HG02981 (cell line): ENCODE measurements at regions not wholly inside any gene's neighbourhood (a gene's known extent, or its start where the extent isn't known, plus 50 kb on each side); places are given as distances from the start of the nearest gene placed in this dataset.
"Not testable (repeated sequence)": the region's sequence is repeated elsewhere in the genome, so short reads cannot be mapped to it uniquely, and the experiment has no call there.

Experiments used
- ATAC-seq: cut with Tn5 transposase; IDR thresholded peaks from one replicate; pipeline ENCODE4 v1.9.1; 2021; ENCODE audit warnings: mild to moderate bottlenecking, moderate library complexity; ENCODE audit not compliant: unreplicated experiment

DNA sequence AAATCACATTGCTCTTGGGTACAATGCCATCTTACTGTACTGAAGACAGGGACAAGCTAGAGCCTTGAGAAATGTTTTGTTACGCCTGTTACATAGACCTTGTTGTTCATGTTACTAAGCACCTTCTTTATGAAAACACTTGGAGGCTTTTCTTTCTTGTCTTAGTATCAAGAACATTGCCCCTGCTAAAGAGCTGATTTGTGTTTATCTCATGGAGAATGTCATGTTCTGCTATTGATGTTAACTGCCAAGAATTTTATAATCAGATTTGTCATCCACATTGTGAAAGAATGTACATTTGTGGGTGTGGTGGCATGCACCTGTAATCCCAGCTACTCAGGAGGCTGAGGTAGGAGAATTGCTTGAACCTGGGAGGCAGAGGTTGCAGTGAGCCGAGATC is 431.3 kb upstream of the MDFIC2 start:
- ATAC-seq: no peak

DNA sequence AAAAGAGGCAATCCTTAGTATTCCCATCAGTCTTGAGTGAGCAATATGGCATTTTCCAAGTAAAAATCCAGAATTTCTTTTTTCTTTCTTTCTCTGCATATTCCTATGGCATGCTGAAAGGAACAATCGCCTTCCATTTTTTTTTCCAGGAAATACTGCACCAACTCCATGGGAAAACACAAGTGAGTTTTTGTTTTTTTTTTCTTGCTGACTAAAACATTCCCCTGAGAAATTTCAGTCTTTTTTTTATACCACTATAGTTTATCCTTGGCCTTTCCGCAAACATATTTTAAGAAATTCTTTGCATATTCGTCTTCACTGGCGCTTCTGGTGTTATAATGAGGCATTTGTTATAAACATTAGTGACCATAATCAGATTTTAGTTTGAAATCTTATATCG is 429.6 kb upstream of the MDFIC2 start:
- ATAC-seq: no peak

DNA sequence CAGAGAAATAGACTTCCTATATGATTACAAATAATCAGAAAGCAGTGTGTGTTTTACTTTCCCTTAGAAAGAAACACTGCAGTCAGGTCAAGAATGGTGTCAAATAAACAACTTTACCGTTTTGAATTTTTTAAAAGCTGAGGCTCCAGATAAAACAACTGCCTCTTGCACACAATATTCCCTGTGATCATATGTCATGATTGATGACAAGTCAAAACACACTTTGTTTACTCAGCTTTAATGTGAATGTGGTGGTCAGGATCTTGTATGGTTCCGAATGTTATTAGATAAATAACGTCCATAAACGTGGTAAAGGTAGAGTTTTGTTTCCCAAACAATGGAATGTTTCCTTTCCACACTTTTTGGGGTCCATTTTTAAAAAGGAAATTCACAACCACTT is 428.4 kb upstream of the MDFIC2 start:
- ATAC-seq: no peak

DNA sequence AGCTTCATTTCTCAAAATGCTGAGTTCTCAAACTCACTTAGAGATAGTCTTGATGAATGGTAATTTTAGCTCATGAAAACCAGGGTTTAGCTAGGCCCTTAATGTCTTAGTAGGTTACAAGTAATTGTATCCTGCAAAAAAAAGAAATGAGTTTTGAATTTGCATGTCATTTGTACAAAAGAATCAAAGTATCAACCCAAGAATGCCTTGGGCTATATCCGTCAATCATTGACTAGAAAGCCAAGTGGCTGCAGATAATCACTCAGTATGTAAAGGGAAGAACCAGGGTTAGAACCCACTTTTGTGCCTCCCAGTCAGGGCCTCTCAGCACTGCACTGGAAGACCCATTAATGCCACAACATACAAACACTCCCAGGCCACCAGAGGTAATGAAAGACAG is 427.6 kb upstream of the MDFIC2 start:
- ATAC-seq: no peak

DNA sequence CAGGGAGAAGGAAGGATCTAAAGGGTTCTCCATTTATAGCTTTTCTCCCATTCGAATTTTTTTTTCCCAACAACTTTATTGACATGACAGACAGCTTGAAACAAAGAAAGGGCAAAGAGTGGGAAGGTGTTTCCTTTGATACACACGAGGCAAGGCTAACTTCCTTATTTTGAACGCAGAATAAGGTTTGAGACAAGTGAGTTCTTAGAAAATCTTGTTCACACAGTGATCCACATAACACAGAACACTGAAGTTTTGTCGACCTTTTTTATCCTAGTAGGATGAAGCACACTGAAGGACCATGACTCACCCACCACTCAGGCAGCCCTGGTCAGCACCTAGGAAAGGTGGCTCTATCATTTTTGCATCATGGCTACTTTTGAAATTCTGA is 425.8 kb upstream of the MDFIC2 start:
- no peak for ATAC-seq

DNA sequence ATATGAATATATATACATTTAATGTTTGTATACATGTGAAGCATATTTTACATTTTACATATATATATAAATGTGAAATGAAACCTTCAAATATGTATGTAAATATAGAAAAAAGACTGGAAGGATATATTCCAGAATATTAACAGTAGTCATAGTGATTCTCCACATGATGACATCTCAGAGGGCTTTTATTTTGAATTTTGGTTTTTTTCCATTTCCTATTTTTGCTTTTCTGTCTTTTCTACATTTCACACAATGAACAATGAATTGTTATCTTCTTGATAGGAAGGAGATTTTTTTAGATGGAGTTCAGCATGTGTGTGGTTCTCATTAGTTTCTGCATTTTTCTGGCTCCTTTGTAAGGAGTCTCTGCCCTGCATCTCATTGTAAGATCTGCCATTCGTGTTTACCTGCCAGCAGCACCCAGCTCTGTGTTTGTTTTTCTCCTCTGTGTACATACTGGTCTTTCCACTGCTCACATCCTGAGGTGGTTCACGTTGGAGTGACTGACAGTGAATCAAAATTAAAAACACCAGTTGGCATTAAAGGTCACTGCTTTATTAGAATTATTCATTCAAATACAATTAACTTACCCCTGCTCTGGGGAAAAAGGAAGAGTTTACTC is 425.3 kb upstream of the MDFIC2 start:
- no peak for ATAC-seq

DNA sequence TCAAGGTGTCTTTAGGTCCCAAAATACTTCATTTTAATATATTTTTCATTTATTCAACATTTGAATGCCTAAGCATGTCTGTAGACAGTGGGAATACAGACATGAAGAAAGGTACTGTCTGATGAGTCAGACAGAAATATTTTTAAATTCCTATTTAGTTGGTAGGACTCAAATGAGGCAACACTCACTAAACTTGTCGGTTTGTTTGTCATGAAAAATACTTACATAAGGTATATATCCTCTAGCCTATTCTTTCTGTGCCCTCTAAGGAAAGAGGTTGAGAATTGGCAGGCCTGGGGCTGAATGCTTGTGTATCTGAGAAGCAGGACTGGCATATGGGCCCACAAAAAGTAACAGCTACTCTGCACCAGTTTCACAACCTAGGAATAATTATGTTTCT is 423.6 kb upstream of the MDFIC2 start:
- no peak for ATAC-seq

DNA sequence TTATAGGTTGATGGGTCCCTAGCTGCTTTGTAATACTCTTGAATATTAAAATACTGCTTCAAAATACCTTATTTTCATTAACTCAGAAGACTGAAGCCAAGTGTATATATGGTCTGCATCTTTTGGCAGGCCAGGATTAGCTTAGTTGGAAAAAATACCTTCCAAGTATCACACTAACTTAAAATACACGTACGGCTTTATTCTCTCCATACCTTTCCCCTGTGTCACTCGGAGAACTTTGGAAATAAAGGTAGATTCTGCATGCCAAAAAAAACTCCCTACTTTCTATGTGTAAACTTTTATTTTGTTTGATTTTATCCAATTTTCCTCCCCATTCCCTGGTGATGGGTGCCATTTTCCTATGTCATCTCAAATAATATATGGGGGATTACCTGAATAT is 422.3 kb upstream of the MDFIC2 start:
- no peak for ATAC-seq

DNA sequence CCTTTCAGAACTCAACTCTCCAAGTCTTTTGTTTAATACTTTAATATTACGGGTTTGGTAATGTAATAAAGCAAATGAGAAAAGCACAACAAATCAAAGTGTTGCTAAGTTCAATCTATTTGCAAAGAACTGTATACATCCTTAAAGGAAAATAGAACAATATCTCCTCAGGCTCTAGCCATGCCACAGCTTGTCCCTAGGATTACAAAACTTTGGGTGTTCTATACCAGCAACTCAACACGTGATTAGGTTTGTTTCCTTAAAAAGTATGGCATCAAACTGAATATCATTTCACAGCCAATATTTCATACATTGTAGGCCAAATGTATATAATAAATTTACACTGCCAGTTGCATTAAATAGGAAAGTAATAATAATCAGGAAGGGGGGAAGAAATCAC is 418.6 kb upstream of the MDFIC2 start:
- no peak for ATAC-seq

DNA sequence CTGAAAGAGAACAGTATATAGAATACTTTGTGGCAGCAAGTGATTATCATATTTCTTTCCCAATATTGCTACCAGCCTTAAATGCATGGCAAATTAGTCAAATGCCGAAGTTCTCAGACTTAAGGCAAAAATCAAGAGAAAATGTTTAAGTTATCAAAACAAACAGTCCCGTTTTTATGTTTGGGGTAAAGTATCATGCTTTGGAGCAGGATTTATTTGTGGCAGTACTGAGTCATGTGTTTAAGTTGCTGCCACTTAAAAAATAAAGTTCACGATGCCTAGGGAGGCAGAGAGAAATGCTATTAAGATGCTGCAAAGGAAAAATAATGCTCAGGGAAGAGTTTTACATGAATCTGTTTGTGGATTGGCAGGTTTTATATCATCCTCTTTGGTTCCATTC is 417.4 kb upstream of the MDFIC2 start:
- no peak for ATAC-seq

DNA sequence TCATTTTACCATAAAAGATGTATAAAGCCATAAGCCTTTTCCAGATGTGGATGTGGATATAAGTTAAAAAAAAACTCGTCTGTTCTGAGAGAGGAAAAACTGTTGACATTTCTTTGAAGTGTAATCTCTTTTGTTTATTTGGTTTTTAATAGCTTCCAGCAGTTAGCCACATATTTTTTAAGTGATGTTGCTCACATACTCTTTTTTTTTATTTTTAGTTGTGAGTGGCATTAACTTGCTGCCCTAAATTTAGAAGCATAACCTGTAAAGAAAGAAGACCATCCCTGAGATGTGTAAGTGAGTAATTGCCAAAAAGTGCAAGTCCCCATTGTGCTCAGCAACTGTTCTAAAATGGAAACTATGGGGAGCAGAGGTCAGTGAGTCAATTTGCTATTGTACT is 415.9 kb upstream of the MDFIC2 start:
- no peak for ATAC-seq

DNA sequence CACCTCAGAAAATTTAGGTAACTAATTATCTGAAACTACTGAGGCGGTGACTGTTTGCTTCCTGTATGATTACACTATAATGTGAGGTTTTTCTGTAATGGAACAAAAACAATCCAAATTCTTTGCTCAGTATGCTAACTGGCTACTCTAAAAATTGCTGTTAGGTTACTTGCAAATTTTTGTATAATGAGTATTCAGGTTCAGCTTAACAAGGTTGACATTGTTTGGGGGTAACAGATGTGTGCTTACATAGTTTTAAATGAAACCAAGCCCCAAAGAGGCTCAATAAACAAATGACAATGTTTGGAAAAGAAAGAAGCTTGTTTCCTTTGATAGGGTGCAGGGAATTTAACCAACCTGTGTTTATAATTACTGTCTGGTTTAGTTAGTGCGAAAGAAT is 414.5 kb upstream of the MDFIC2 start:
- no peak for ATAC-seq

DNA sequence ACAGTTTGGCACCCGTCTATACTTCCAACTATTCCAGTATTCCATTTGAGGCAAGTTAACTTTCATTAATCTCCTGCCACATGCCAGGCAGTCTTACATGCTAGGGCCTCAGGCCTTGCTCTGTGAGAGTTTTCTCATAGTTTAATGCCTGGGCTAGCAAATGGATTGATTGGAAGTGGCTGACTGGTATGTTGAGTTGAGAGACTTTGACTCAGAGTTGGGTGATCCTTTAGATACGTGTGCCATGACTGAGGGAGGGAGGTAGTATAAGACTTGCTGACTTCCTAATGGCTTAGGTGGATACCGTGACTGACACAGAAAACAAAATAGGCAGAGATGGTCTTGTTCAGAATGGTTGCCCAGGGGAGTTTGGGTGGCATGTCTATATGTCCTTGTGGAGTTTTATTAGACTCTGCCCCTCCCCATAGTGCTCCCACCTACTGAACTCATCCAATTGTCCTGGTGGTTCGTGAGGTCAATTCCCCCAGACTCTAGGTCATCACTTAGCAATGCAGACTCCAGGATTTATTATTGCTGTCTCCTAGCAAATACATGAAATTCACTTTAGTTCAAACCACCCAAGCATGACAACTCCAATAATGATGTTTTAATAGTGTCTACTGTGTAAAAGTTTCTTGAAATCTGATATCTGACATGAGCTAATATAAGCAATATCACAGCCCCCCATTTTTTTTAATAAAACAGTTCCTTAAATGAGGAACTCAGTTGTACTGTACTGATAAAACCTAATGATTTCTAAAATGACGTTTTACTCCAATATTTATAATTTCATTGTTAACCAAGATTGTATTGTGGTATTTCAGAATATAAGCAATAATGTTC is 413.9 kb upstream of the MDFIC2 start:
- no peak for ATAC-seq

DNA sequence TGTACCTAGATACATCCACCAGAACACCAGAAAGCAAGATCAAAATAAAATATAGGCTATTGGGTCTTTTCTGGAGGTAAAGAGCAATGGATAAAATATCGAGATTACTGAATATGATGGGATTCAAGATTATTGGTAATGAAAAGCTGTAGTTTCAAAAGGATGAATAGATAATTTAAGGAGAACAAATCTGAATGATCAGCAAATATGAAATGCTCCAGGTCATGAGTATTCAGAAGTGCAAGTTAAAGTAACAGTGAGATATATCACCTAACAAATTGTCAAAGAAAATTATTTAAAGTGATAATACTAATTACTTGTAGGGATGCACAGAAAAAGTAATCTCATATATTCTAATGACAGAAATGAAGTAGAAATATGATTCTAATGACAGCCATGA is 409.6 kb upstream of the MDFIC2 start:
- ATAC-seq: no peak

DNA sequence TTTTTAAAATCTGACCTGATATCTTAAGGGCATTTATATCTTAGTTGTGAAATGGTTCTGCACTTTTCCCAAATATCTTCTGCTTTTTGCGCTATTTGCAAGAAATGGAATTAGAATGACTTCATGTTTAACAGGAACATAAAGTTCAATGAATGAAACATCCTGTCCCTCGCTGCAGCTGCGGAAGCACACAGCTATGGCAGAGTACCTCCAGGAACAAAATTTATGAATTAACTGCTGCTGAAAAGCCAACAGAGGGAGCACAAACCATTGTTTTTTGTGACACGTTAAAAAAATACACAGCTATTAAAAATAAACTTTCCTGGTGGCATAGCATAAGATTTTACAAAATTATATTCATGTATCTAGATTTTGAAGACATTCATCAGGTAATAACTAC is 404.4 kb upstream of the MDFIC2 start:
- no peak for ATAC-seq

DNA sequence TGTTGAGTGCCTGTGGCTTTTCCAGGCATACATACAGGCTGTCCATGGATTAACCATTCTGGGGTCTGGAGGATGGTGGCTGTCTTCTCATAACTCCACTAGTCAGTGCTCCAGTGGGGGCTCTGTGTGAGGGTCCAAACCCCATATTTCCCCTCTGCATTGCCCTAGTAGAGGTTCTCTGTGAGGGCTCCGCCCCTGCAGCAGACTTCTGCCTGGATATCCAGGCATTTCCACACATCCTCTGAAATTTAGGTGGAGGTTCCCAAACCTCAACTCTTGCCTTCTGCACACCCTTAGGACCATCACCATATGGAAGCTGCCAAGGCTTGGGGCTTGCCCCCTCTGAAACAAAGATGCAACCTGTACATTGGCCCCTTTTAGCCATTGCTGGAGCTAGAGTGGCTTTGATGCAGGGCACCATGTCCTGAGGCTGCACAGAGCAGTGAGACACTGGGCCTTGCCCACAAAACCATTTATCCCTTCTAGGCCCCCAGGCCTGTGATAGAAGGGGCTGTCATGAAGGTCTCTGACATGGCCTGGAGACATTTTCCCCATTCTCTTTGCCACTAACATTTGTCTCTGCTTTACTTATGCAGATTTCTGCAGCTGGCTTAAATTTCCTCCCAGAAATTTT is 400.1 kb upstream of the MDFIC2 start:
- ATAC-seq: no peak

DNA sequence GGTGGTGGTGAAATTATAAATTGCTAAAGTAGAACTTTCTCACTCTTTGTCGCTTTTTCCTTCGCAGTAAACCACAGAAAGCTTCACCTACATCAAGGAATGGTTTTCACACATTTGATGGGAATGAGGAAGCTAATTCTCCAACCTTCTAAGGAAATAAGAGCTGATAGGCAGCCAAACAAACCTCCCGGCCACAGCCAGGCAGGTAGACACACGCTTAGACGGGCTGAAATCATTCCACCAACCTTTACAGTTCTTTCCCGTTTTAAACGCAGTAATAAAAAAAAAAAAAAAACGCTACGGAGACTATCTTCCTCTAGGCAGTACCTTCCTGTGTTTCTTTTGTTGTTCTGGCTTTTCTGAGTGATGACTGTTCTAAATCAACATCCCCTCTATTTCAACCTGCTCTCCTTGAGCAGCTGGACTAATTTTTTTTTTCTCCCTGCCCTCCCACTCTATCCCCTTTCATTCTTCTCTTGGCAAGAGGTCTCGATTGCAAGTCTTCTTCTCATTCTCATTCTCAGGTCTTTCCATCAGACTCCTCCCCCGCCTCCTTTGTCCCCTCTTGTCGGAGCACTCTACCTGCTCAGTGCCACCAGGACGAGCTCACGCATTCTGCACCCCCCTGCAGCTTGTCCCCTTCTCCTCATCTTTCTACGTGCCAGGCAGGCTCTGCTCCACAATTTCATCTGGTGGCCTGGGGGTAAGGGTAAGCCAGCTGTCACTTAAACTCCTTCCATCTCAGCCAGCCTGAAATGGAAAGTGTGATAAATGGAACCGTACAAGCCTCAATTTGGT is 391.1 kb upstream of the MDFIC2 start:
- no peak for ATAC-seq

DNA sequence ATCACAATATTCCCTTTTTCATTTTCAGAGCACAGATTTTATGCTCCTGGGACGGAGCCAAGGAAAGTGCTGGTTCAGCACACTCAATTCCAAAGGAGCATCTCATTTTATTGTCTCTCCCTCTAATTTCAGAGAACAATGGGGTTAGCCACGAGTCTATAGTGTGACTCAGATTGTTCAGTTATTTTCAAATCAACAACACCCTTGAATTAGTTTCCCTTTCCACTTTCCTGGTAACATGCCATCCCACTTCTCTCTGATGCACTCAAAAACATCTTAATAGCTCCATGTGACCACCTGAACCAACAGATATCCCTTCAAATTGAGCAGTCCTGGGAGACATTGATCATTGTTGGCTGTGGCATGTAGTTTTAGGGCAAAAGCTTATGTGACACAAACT is 389.7 kb upstream of the MDFIC2 start:
- ATAC-seq: no peak

DNA sequence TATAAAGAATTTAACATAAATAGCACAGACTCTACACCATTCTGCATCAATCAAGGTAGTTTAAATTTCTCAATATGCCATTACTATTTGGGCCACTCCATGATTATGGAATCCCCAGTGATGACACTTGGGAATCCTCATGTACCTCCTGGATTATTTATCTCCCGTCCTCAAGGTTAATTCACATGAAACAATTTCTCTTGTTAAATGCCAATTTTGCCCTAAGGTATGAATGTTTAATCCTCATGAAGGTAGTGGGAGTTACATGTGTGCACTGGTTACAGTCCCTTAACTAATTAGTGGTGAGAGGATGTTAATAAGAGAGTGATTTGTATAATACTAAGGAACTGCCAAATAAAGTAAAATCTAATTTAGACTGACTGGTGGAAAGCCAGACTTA is 372.3 kb upstream of the MDFIC2 start:
- ATAC-seq: no peak

DNA sequence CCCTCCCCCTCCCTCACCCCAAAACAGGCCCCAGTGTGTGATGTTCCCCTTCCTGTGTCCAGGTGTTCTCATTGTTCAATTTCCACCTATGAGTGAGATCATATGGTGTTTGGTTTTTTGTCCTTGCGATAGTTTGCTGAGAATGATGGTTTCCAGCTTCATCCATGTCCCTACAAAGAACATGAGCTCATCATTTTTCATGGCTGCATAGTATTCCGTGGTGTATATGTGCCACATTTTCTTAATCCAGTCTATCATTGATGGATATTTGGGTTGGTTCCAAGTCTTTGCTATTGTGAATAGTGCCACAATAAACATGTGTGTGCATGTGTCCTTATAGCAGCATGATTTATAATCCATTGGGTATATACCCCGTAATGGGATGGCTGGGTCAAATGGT is 363.4 kb upstream of the MDFIC2 start:
- ATAC-seq: not testable (repeated sequence)

DNA sequence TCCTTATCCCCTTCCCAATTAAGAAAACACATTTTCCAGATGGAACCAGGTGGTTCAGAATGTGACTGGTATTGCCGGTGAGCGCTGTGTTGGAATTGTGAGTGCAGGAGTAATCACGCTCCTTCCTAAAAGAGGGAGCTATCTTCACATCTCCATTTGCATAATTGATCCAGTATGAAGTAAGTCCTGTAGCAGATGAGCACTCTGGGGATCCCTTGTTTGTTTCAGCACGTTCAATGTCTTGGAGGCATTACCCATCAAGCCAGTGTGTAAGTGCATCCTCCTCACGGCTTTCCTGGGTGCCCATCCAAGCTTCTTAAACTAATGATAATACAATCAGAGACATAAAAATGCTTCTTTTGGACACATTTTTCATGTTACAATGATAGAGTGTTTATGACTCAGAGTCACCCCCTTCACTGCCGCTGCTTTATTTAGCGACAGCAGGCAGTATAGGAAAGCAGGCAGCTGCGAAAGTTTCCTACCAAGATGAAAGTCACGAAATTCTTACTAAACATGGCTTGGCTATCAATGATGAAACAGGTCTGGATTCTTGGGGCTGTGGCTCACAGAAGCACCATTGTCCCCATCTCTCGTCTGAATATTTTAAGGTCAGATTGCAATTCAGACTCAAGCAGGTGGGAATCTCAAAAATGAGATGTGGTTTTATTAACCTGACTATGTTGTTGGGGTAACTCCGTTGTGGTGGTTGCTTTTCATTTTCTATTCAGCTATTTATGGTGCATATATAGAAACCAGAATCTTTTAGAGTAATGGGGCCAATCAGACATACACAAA is 346.3 kb upstream of the MDFIC2 start:
- ATAC-seq: no peak
